DOHH2 (cell line): ENCODE measurements at regions not wholly inside any gene's neighbourhood (a gene's known extent, or its start where the extent isn't known, plus 50 kb on each side); places are given as distances from the start of the nearest gene placed in this dataset.
A peak's percentile ranks its signal among the peaks of the same experiment; 100 is the strongest.

Experiments used
- H3F3A ChIP-seq: fragments of 200-600 bp; sonication (generic), shearing (Covaris generic); 2 replicates; pipeline ENCODE4 v1.6.0; 2016; ENCODE audit warnings: antibody characterized with exemption, mild to moderate bottlenecking; ENCODE audit not compliant: control insufficient read depth, insufficient read depth
- H3K27ac ChIP-seq: fragments of 200-600 bp; sonication (generic); 2 replicates; pipeline ENCODE4 v1.5.1; 2014; ENCODE audit warnings: low read depth, mild to moderate bottlenecking, low read length, moderate library complexity
- H3K27me3 ChIP-seq: fragments of 200-600 bp; sonication (generic); 2 replicates; pipeline ENCODE4 v1.6.1; 2014; ENCODE audit warnings: mild to moderate bottlenecking, low read length, mixed read lengths; ENCODE audit not compliant: control insufficient read depth
- H3K36me3 ChIP-seq: fragments of 200-600 bp; sonication (generic); 2 replicates; pipeline ENCODE4 v1.6.1; 2014; ENCODE audit warnings: mild to moderate bottlenecking, low read length, moderate library complexity, mixed read lengths; ENCODE audit not compliant: control insufficient read depth
- H3K4me1 ChIP-seq: fragments of 200-600 bp; sonication (generic); 2 replicates; pipeline ENCODE4 v1.6.1; 2014; ENCODE audit warnings: mild to moderate bottlenecking, low read length, mixed read lengths; ENCODE audit not compliant: control insufficient read depth
- H3K4me2 ChIP-seq: fragments of 200-600 bp; sonication (generic); 2 replicates; pipeline ENCODE4 v1.6.0; 2014; ENCODE audit warnings: mild to moderate bottlenecking, low read length, moderate library complexity
- H3K4me3 ChIP-seq: fragments of 200-600 bp; sonication (generic); 2 replicates; pipeline ENCODE4 v1.5.1; 2014; ENCODE audit warnings: mild to moderate bottlenecking, low read length, mixed read lengths
- H3K79me2 ChIP-seq: fragments of 200-600 bp; sonication (generic); 2 replicates; pipeline ENCODE4 v1.6.1; 2014; ENCODE audit warnings: mild to moderate bottlenecking, low read length, mixed read lengths; ENCODE audit not compliant: control insufficient read depth
- H3K9me2 ChIP-seq: fragments of 200-600 bp; sonication (generic); replicated peaks from 2 replicates; pipeline ENCODE4 v1.6.1; 2014; ENCODE audit warnings: mild to moderate bottlenecking, low read length, mixed read lengths; ENCODE audit not compliant: control insufficient read depth
- H3K9me3 ChIP-seq: fragments of 200-600 bp; sonication (generic); 2 replicates; pipeline ENCODE4 v1.6.1; 2014; ENCODE audit warnings: antibody characterized with exemption, low read length, mixed read lengths; ENCODE audit not compliant: control insufficient read depth, insufficient read depth
- H4K20me1 ChIP-seq: fragments of 200-600 bp; sonication (generic); 2 replicates; pipeline ENCODE4 v1.6.0; 2014; ENCODE audit warnings: low read depth, mild to moderate bottlenecking, antibody characterized with exemption, low read length, moderate library complexity; ENCODE audit not compliant: control insufficient read depth, insufficient read depth
- EZH2phosphoT487 ChIP-seq: fragments of 200-600 bp; sonication (generic); IDR thresholded peaks from 2 replicates; pipeline ENCODE4 v1.6.1; 2017; ENCODE audit warnings: borderline replicate concordance, mild to moderate bottlenecking, antibody characterized with exemption, low read length, moderate library complexity, mixed read lengths
- TF ChIP-seq, protein P1 (sequence below): fragments of 200-600 bp; sonication (generic); IDR thresholded peaks from one replicate; pipeline ENCODE4 v1.5.1; 2014; ENCODE audit warnings: antibody characterized with exemption, mild to moderate bottlenecking, low read depth, low read length; ENCODE audit not compliant: poor library complexity, severe bottlenecking

DNA sequence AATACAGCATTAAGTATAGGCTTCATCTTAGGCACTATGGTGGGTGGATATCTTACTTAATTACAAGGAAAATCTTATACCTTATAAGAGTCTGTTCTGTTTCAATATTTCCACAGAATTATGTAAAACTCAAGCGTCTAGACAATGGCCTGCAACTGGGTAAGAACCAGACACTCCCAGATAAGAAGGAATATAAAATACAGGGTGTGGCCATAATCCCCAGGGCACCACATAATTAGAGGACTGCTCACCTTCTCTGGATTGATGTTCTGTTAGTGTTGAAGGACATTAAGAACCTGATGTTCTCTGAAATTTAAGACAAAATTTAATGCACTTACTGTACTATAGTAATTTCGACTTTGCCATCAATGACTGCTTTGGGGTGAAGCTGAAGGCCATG is 198.2 kb upstream of the ARSJ start:
- no peak for TF ChIP-seq EZH2phosphoT487
- TF ChIP-seq, protein P1, sequence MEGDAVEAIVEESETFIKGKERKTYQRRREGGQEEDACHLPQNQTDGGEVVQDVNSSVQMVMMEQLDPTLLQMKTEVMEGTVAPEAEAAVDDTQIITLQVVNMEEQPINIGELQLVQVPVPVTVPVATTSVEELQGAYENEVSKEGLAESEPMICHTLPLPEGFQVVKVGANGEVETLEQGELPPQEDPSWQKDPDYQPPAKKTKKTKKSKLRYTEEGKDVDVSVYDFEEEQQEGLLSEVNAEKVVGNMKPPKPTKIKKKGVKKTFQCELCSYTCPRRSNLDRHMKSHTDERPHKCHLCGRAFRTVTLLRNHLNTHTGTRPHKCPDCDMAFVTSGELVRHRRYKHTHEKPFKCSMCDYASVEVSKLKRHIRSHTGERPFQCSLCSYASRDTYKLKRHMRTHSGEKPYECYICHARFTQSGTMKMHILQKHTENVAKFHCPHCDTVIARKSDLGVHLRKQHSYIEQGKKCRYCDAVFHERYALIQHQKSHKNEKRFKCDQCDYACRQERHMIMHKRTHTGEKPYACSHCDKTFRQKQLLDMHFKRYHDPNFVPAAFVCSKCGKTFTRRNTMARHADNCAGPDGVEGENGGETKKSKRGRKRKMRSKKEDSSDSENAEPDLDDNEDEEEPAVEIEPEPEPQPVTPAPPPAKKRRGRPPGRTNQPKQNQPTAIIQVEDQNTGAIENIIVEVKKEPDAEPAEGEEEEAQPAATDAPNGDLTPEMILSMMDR, result no peak
- Histone ChIP-seq H3K27me3 (no peaks in the 10 kb centered on the region), H4K20me1 (no peaks in the 10 kb centered on the region), H3K4me3 (no peak overlapping the region), H3K4me2 (no peak overlapping the region), H3K4me1 (no peaks in the 10 kb centered on the region), H3K79me2 (no peaks in the 10 kb centered on the region), H3K36me3 (no peaks in the 10 kb centered on the region), H3F3A (no peaks in the 10 kb centered on the region), H3K9me2 (no peaks in the 10 kb centered on the region), H3K27ac (no peak overlapping the region), H3K9me3 (no peaks in the 10 kb centered on the region)

DNA sequence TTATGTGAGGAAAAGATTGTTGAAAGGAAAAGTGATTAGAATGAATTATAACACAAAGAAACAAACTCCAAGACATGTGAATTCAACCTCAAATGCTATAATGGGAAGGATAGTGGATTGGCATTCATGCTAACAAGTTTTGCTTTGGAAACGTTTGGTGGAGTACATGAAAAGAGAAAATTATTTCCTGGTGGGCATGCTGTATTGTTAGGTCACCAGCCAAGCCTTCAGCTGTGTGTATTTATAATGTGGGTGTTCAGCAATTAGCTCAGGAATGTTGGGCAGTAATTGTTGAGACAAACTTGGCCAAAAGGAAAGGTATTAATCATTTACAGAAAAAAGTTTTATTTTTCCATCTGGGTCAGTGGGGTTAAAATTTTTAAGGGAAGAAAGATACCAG is 198.9 kb upstream of the ARSJ start:
- no peak overlapping the region for H3K4me2 ChIP-seq
- H3K9me3 ChIP-seq, result no peaks in the 10 kb centered on the region
- H4K20me1 ChIP-seq, result no peaks in the 10 kb centered on the region
- no peaks in the 10 kb centered on the region for H3F3A ChIP-seq
- H3K4me1 ChIP-seq, result no peaks in the 10 kb centered on the region
- H3K36me3 ChIP-seq, result no peaks in the 10 kb centered on the region
- no peaks in the 10 kb centered on the region for H3K9me2 ChIP-seq
- TF ChIP-seq, protein P1, result no peak
- no peak for TF ChIP-seq EZH2phosphoT487
- H3K79me2 ChIP-seq, result no peaks in the 10 kb centered on the region
- H3K4me3 ChIP-seq, result no peak overlapping the region
- H3K27ac ChIP-seq, result no peak overlapping the region
- no peaks in the 10 kb centered on the region for H3K27me3 ChIP-seq

DNA sequence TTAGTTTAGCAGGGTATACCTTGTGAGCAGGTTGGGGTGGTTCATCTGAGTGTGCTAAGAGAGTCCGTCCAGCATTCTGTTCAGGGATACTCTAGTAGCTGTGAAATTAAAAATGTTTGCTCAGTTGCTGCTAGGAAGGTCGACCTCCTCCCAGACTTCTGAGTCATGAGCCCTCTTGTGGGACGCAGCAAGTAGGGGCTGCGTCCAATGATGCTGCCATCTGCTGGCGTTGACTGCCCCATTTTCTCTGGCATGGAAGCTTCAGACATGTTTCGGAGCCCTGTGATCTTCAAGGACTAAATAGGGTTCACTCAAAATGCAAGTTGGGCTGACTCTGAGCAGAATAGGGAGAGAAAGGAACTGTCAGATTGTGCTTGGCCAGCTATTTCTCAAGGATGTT is 201.0 kb upstream of the ARSJ start:
- no peaks in the 10 kb centered on the region for H3K36me3 ChIP-seq
- no peaks in the 10 kb centered on the region for H3K79me2 ChIP-seq
- H3K9me3 ChIP-seq, result no peaks in the 10 kb centered on the region
- no peaks in the 10 kb centered on the region for H3K4me1 ChIP-seq
- H3K27ac ChIP-seq, result no peak overlapping the region
- H3F3A ChIP-seq, result no peaks in the 10 kb centered on the region
- no peak for TF ChIP-seq EZH2phosphoT487
- TF ChIP-seq, protein P1, result peak; percentile 49
- no peak overlapping the region for H3K4me2 ChIP-seq
- no peaks in the 10 kb centered on the region for H4K20me1 ChIP-seq
- H3K27me3 ChIP-seq, result no peaks in the 10 kb centered on the region
- H3K4me3 ChIP-seq, result no peak overlapping the region
- no peaks in the 10 kb centered on the region for H3K9me2 ChIP-seq

DNA sequence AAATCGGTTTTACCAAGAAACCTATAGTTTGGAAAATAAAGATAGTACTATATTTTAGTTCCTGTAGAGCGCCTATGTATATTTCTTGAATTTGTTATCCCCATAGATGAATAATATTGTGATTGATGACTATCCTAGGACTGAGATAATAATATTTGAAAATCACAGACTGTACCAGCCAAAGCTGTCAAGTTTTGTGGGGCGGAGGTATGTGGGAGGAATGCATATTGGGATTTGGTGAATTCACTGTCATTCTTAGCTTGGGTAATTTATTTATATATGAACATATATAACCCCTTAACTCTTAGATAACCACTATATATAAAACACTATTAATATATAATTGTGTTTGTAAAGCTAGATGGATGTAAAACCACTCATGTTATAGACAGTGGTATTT is 205.5 kb upstream of the ARSJ start:
- Histone ChIP-seq H3K27me3 (no peaks in the 10 kb centered on the region), H3K9me3 (no peaks in the 10 kb centered on the region), H3K4me2 (no peak overlapping the region), H3K9me2 (no peaks in the 10 kb centered on the region), H4K20me1 (no peaks in the 10 kb centered on the region), H3F3A (no peaks in the 10 kb centered on the region), H3K79me2 (no peaks in the 10 kb centered on the region), H3K4me1 (no peaks in the 10 kb centered on the region), H3K4me3 (no peak overlapping the region), H3K27ac (no peak overlapping the region), H3K36me3 (no peaks in the 10 kb centered on the region)
- no peak for TF ChIP-seq EZH2phosphoT487
- TF ChIP-seq, protein P1, result no peak
